SK-N-SH treated with all-trans-retinoic acid at 6 μM for 48 hours (cell line): ENCODE measurements at regions not wholly inside any gene's neighbourhood (a gene's known extent, or its start where the extent isn't known, plus 50 kb on each side); places are given as distances from the start of the nearest gene placed in this dataset.

ENCODE experiments used
- ATAC-seq: fragments of 200-7000 bp; cut with Tn5 transposase; 3 replicates; pipeline ENCODE4 v1.9.1; 2020; ENCODE audit warnings: mild to moderate bottlenecking, moderate library complexity
- BACH2 ChIP-seq: fragments of 250-450 bp; sonication (Bioruptor Pico); IDR thresholded peaks from 2 replicates; pipeline ENCODE4 v1.9.0; 2021; ENCODE audit warnings: mild to moderate bottlenecking, borderline replicate concordance
- CSDC2 ChIP-seq: fragments of 250-450 bp; sonication (Bioruptor Pico); IDR thresholded peaks from 2 replicates; pipeline ENCODE4 v1.5.0; 2020; ENCODE audit warnings: mild to moderate bottlenecking, moderate library complexity
- ESRRG ChIP-seq: fragments of 250-450 bp; sonication (Bioruptor Pico); IDR thresholded peaks from 2 replicates; pipeline ENCODE4 v1.6.1; 2021; ENCODE audit warnings: mild to moderate bottlenecking
- GLIS3 ChIP-seq: fragments of 250-450 bp; sonication (Bioruptor Pico); IDR thresholded peaks from 2 replicates; pipeline ENCODE4 v1.5.0; 2020; ENCODE audit warnings: mild to moderate bottlenecking, moderate library complexity
- ISL1 ChIP-seq: fragments of 250-450 bp; sonication (Bioruptor Pico); IDR thresholded peaks from 2 replicates; pipeline ENCODE4 v2.1.2; 2022; ENCODE audit warnings: mild to moderate bottlenecking, moderate library complexity
- OSR1 ChIP-seq: fragments of 250-450 bp; sonication (Bioruptor Pico); IDR thresholded peaks from 2 replicates; pipeline ENCODE4 v1.8.0; 2022; ENCODE audit warnings: moderate library complexity, mild to moderate bottlenecking, inconsistent platforms
- PPARA ChIP-seq: fragments of 250-450 bp; sonication (Bioruptor Pico); IDR thresholded peaks from 2 replicates; pipeline ENCODE4 v1.5.0; 2020; ENCODE audit warnings: mild to moderate bottlenecking, borderline replicate concordance
- RARB ChIP-seq: fragments of 250-450 bp; sonication (Bioruptor Pico); IDR thresholded peaks from 2 replicates; pipeline ENCODE4 v1.8.0; 2021; ENCODE audit warnings: mild to moderate bottlenecking, moderate library complexity
- SNAI2 ChIP-seq: fragments of 250-450 bp; sonication (Bioruptor Pico); IDR thresholded peaks from 2 replicates; pipeline ENCODE4 v1.5.0; 2020; ENCODE audit warnings: mild to moderate bottlenecking, moderate library complexity
- TCF4 ChIP-seq: fragments of 250-450 bp; sonication (Bioruptor Pico); IDR thresholded peaks from 2 replicates; pipeline ENCODE4 v1.8.0; 2021; ENCODE audit warnings: mild to moderate bottlenecking, moderate library complexity, borderline replicate concordance
- TOX ChIP-seq: fragments of 250-450 bp; sonication (Bioruptor Pico); IDR thresholded peaks from 2 replicates; pipeline ENCODE4 v1.8.0; 2021; ENCODE audit warnings: mild to moderate bottlenecking, moderate library complexity, borderline replicate concordance
- ZC3H10 ChIP-seq: fragments of 250-450 bp; sonication (Bioruptor Pico); IDR thresholded peaks from 2 replicates; pipeline ENCODE4 v1.5.1; 2021; ENCODE audit warnings: mild to moderate bottlenecking, moderate library complexity
- ZFP3 ChIP-seq: fragments of 250-450 bp; sonication (Bioruptor Pico); IDR thresholded peaks from 2 replicates; pipeline ENCODE4 v1.5.0; 2020; ENCODE audit warnings: mild to moderate bottlenecking, moderate library complexity
- ZFP30 ChIP-seq: fragments of 450-650 bp; formaldehyde crosslinking; IDR thresholded peaks from 2 replicates; pipeline ENCODE4 v1.5.0; 2022; ENCODE audit warnings: mild to moderate bottlenecking, moderate library complexity
- ZNF565 ChIP-seq: fragments of 450-650 bp; formaldehyde crosslinking; conservative IDR thresholded peaks from 2 replicates; pipeline ENCODE4 v1.5.0; 2020; ENCODE audit warnings: low read depth, mild to moderate bottlenecking, moderate library complexity
- ZNF8 ChIP-seq: fragments of 450-650 bp; formaldehyde crosslinking; IDR thresholded peaks from 2 replicates; pipeline ENCODE4 v1.5.0; 2020; ENCODE audit warnings: mild to moderate bottlenecking, moderate library complexity
- TF ChIP-seq, protein P1 (sequence below): fragments of 250-450 bp; sonication (Bioruptor Pico); IDR thresholded peaks from 2 replicates; pipeline ENCODE4 v1.5.1; 2021; ENCODE audit warnings: mild to moderate bottlenecking, moderate library complexity
- TF ChIP-seq, protein P2 (sequence below): fragments of 250-450 bp; sonication (Bioruptor Pico); IDR thresholded peaks from 2 replicates; pipeline ENCODE4 v1.8.0; 2021; ENCODE audit warnings: low read depth, mild to moderate bottlenecking, moderate library complexity, borderline replicate concordance
- TF ChIP-seq, protein P3 (sequence below): fragments of 250-450 bp; sonication (Bioruptor Pico); IDR thresholded peaks from 2 replicates; pipeline ENCODE4 v1.5.1; 2020; ENCODE audit warnings: low read depth, mild to moderate bottlenecking, moderate library complexity
- TF ChIP-seq, protein P4 (sequence below): fragments of 250-450 bp; sonication (Bioruptor Pico); IDR thresholded peaks from 2 replicates; pipeline ENCODE4 v1.8.0; 2020; ENCODE audit warnings: mild to moderate bottlenecking, moderate library complexity, borderline replicate concordance
- TF ChIP-seq, protein P5 (sequence below): fragments of 250-450 bp; sonication (Bioruptor Pico); IDR thresholded peaks from 2 replicates; pipeline ENCODE4 v1.5.0; 2020; ENCODE audit warnings: mild to moderate bottlenecking, moderate library complexity

DNA sequence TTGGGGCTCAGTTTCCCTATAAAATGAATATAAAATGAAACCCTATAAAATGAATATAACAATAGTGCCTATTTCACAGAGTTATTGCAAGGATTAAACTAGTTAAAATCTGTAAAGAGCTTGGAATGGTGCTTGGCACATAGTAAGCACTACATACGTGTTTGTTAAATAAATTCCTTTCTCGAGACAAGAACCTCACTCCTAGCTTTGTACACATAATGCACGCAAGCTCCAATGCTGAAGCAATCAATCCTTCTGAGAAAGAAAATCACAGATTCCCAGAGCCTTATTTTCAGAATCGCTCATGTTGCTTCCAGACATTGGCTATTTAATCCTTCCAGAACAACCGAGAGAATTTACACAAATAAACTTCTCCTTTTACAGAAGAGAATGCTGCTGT is 440.9 kb downstream of the IRS1 start:
- TF ChIP-seq ZNF565 (no peak), OSR1 (CRISPR knock-in tag) (no peak), ZNF8 (CRISPR knock-in tag) (no peak), ZFP3 (no peak), ZFP30 (CRISPR knock-in tag) (no peak)
- TF ChIP-seq, protein P1, sequence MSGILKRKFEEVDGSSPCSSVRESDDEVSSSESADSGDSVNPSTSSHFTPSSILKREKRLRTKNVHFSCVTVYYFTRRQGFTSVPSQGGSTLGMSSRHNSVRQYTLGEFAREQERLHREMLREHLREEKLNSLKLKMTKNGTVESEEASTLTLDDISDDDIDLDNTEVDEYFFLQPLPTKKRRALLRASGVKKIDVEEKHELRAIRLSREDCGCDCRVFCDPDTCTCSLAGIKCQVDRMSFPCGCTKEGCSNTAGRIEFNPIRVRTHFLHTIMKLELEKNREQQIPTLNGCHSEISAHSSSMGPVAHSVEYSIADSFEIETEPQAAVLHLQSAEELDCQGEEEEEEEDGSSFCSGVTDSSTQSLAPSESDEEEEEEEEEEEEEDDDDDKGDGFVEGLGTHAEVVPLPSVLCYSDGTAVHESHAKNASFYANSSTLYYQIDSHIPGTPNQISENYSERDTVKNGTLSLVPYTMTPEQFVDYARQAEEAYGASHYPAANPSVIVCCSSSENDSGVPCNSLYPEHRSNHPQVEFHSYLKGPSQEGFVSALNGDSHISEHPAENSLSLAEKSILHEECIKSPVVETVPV: no peak
- ATAC-seq: no peak

DNA sequence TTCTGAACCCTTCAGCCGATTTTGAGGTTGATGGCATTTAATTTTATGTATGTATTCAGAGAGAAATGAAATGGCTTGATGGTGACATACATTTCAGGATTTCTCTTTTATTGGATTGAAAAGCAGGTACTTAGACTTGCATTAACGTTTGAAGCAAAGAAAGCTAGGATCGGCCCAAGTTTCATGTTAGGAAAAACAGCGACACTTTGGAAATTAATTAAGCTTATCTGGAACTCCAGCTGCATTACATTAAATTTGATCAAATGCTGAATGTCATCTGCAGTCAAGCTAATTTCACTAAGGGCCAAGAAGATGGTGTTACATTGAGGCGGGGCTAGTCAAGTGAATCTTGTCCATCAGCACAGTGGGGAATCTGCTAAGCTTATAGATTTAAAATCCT is 441.8 kb downstream of the IRS1 start:
- ATAC-seq: no peak
- TF ChIP-seq BACH2 (no peak), ZFP30 (CRISPR knock-in tag) (no peak), TOX (no peak), PPARA (CRISPR knock-in tag) (no peak), GLIS3 (CRISPR knock-in tag) (no peak), ZNF565 (no peak), ZNF8 (CRISPR knock-in tag) (no peak), ZFP3 (no peak), ESRRG (CRISPR knock-in tag) (no peak), SNAI2 (CRISPR knock-in tag) (no peak), CSDC2 (CRISPR knock-in tag) (no peak), TCF4 (no peak), ZC3H10 (CRISPR knock-in tag) (no peak)
- TF ChIP-seq, protein P2, sequence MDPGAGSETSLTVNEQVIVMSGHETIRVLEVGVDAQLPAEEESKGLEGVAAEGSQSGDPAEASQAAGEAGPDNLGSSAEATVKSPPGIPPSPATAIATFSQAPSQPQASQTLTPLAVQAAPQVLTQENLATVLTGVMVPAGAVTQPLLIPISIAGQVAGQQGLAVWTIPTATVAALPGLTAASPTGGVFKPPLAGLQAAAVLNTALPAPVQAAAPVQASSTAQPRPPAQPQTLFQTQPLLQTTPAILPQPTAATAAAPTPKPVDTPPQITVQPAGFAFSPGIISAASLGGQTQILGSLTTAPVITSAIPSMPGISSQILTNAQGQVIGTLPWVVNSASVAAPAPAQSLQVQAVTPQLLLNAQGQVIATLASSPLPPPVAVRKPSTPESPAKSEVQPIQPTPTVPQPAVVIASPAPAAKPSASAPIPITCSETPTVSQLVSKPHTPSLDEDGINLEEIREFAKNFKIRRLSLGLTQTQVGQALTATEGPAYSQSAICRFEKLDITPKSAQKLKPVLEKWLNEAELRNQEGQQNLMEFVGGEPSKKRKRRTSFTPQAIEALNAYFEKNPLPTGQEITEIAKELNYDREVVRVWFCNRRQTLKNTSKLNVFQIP (CRISPR knock-in tag): no peak
- TF ChIP-seq, protein P3, sequence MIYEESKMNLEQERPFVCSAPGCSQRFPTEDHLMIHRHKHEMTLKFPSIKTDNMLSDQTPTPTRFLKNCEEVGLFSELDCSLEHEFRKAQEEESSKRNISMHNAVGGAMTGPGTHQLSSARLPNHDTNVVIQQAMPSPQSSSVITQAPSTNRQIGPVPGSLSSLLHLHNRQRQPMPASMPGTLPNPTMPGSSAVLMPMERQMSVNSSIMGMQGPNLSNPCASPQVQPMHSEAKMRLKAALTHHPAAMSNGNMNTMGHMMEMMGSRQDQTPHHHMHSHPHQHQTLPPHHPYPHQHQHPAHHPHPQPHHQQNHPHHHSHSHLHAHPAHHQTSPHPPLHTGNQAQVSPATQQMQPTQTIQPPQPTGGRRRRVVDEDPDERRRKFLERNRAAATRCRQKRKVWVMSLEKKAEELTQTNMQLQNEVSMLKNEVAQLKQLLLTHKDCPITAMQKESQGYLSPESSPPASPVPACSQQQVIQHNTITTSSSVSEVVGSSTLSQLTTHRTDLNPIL (CRISPR knock-in tag): no peak
- TF ChIP-seq, protein P1: no peak

DNA sequence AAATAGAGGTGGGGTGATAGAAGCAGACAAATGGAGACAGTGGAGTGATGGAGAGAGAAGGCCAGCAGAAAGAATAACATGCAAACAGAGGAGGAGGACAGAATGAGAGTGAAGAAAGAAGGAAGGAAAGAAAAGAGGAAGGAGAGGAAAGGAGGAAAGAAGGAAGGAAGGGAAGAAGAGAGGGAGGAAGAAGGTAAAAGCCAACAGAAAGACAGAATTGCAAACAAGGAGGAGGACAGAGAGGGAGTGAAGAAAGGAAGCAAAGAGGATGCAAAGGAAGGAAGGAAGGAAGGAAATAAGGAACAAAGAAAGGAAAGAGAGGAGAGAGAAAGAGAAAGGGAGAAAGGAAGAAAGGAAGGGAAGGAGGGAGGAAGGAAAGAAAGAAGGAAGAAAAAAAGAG is 444.0 kb downstream of the IRS1 start:
- no peak for ATAC-seq
- TF ChIP-seq SNAI2 (CRISPR knock-in tag) (no peak), ISL1 (CRISPR knock-in tag) (no peak), ZFP3 (no peak), ESRRG (CRISPR knock-in tag) (no peak), TOX (no peak), BACH2 (no peak), CSDC2 (CRISPR knock-in tag) (no peak), ZNF565 (no peak), GLIS3 (CRISPR knock-in tag) (no peak), PPARA (CRISPR knock-in tag) (no peak), TCF4 (no peak), ZFP30 (CRISPR knock-in tag) (no peak), RARB (CRISPR knock-in tag) (no peak), ZNF8 (CRISPR knock-in tag) (no peak), ZC3H10 (CRISPR knock-in tag) (no peak)
- TF ChIP-seq, protein P4, sequence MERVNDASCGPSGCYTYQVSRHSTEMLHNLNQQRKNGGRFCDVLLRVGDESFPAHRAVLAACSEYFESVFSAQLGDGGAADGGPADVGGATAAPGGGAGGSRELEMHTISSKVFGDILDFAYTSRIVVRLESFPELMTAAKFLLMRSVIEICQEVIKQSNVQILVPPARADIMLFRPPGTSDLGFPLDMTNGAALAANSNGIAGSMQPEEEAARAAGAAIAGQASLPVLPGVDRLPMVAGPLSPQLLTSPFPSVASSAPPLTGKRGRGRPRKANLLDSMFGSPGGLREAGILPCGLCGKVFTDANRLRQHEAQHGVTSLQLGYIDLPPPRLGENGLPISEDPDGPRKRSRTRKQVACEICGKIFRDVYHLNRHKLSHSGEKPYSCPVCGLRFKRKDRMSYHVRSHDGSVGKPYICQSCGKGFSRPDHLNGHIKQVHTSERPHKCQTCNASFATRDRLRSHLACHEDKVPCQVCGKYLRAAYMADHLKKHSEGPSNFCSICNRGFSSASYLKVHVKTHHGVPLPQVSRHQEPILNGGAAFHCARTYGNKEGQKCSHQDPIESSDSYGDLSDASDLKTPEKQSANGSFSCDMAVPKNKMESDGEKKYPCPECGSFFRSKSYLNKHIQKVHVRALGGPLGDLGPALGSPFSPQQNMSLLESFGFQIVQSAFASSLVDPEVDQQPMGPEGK (CRISPR knock-in tag): no peak
- TF ChIP-seq, protein P1: no peak
- TF ChIP-seq, protein P2 (CRISPR knock-in tag): no peak
- TF ChIP-seq, protein P5, sequence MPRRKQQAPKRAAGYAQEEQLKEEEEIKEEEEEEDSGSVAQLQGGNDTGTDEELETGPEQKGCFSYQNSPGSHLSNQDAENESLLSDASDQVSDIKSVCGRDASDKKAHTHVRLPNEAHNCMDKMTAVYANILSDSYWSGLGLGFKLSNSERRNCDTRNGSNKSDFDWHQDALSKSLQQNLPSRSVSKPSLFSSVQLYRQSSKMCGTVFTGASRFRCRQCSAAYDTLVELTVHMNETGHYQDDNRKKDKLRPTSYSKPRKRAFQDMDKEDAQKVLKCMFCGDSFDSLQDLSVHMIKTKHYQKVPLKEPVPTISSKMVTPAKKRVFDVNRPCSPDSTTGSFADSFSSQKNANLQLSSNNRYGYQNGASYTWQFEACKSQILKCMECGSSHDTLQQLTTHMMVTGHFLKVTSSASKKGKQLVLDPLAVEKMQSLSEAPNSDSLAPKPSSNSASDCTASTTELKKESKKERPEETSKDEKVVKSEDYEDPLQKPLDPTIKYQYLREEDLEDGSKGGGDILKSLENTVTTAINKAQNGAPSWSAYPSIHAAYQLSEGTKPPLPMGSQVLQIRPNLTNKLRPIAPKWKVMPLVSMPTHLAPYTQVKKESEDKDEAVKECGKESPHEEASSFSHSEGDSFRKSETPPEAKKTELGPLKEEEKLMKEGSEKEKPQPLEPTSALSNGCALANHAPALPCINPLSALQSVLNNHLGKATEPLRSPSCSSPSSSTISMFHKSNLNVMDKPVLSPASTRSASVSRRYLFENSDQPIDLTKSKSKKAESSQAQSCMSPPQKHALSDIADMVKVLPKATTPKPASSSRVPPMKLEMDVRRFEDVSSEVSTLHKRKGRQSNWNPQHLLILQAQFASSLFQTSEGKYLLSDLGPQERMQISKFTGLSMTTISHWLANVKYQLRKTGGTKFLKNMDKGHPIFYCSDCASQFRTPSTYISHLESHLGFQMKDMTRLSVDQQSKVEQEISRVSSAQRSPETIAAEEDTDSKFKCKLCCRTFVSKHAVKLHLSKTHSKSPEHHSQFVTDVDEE: no peak
- TF ChIP-seq, all 23 proteins: peak for 0
